ENCODE measurements at regions not wholly inside any gene's neighbourhood (a gene's known extent, or its start where the extent isn't known, plus 50 kb on each side); places are given as distances from the start of the nearest gene placed in this dataset.

GRCh38 chr7:153934629-153935028 is 117.6 kb upstream of the DPP6 start:
- no peak overlapping the region for H3K27ac ChIP-seq (ENCODE audit: low read length)
- ATAC-seq, result no peak
- no peaks in the 10 kb centered on the region for H3K36me3 ChIP-seq (ENCODE audit: control insufficient read depth, insufficient read depth, low read length)
- no peaks in the 10 kb centered on the region for H3K4me1 ChIP-seq (ENCODE audit: control insufficient read depth, insufficient read depth, low read length)
- DNase-seq (ENCODE audit: low read depth, low spot score), result no peak
- no TSS peak for BruUV-seq (replicated peaks)
- no peaks in the 10 kb centered on the region for H3K27me3 ChIP-seq (ENCODE audit: control insufficient read depth, insufficient read depth, low read length)
- in situ Hi-C loops (cut with HindIII; ENCODE audit: low pct_unique_long_range_greater_than_20kb, low sequenced_read_pairs), result no loop called here
- no peaks in the 10 kb centered on the region for H3K9me3 ChIP-seq (ENCODE audit: control insufficient read depth, insufficient read depth, low read depth, low read length)
- intact Hi-C loops (cut with micrococcal nuclease; ENCODE audit: unreplicated experiment), result no loop called here
- no peak overlapping the region for H3K4me3 ChIP-seq (ENCODE audit: low read depth in 2 of 2, low read length in 2 of 2)
- ChIA-PET CTCF (no interaction called here), POLR2A (no interaction called here)
- TF ChIP-seq, protein P1, sequence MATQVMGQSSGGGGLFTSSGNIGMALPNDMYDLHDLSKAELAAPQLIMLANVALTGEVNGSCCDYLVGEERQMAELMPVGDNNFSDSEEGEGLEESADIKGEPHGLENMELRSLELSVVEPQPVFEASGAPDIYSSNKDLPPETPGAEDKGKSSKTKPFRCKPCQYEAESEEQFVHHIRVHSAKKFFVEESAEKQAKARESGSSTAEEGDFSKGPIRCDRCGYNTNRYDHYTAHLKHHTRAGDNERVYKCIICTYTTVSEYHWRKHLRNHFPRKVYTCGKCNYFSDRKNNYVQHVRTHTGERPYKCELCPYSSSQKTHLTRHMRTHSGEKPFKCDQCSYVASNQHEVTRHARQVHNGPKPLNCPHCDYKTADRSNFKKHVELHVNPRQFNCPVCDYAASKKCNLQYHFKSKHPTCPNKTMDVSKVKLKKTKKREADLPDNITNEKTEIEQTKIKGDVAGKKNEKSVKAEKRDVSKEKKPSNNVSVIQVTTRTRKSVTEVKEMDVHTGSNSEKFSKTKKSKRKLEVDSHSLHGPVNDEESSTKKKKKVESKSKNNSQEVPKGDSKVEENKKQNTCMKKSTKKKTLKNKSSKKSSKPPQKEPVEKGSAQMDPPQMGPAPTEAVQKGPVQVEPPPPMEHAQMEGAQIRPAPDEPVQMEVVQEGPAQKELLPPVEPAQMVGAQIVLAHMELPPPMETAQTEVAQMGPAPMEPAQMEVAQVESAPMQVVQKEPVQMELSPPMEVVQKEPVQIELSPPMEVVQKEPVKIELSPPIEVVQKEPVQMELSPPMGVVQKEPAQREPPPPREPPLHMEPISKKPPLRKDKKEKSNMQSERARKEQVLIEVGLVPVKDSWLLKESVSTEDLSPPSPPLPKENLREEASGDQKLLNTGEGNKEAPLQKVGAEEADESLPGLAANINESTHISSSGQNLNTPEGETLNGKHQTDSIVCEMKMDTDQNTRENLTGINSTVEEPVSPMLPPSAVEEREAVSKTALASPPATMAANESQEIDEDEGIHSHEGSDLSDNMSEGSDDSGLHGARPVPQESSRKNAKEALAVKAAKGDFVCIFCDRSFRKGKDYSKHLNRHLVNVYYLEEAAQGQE (IDR thresholded peaks at IDR 0.05; ENCODE audit: insufficient read depth in 1 of 2, low read depth in 2 of 2, low read length in 1 of 2), result no peak
- TF ChIP-seq SIN3A (IDR thresholded peaks at IDR 0.05; ENCODE audit: borderline replicate concordance, insufficient read depth, low read depth, low read length), result no peak
- no peak for TF ChIP-seq TCF7L2 (IDR thresholded peaks at IDR 0.05; ENCODE audit: low read depth, low read length)
- TF ChIP-seq POLR2AphosphoS5 (IDR thresholded peaks at IDR 0.05; ENCODE audit: low read depth, low read length), result no peak
- TF ChIP-seq CTCF (IDR thresholded peaks at IDR 0.05), result no peak

GRCh38 chr7:153935095-153935494 is 117.1 kb upstream of the DPP6 start:
- no TSS peak for BruUV-seq (replicated peaks)
- ATAC-seq (no peak), DNase-seq (ENCODE audit: low read depth, low spot score) (no peak)
- Histone ChIP-seq H3K27me3 (ENCODE audit: control insufficient read depth, insufficient read depth, low read length) (no peaks in the 10 kb centered on the region), H3K27ac (ENCODE audit: low read length) (no peak overlapping the region), H3K9me3 (ENCODE audit: control insufficient read depth, insufficient read depth, low read depth, low read length) (no peaks in the 10 kb centered on the region), H3K4me1 (ENCODE audit: control insufficient read depth, insufficient read depth, low read length) (no peaks in the 10 kb centered on the region), H3K36me3 (ENCODE audit: control insufficient read depth, insufficient read depth, low read length) (no peaks in the 10 kb centered on the region), H3K4me3 (ENCODE audit: low read depth in 2 of 2, low read length in 2 of 2) (no peak overlapping the region)
- intact Hi-C loops (cut with micrococcal nuclease; ENCODE audit: unreplicated experiment), result no loop called here
- ChIA-PET POLR2A (no interaction called here), CTCF (no interaction called here)
- in situ Hi-C loops (cut with HindIII; ENCODE audit: low pct_unique_long_range_greater_than_20kb, low sequenced_read_pairs), result no loop called here
- no peak for TF ChIP-seq POLR2AphosphoS5 (IDR thresholded peaks at IDR 0.05; ENCODE audit: low read depth, low read length)
- no peak for TF ChIP-seq CTCF (IDR thresholded peaks at IDR 0.05)

DNA sequence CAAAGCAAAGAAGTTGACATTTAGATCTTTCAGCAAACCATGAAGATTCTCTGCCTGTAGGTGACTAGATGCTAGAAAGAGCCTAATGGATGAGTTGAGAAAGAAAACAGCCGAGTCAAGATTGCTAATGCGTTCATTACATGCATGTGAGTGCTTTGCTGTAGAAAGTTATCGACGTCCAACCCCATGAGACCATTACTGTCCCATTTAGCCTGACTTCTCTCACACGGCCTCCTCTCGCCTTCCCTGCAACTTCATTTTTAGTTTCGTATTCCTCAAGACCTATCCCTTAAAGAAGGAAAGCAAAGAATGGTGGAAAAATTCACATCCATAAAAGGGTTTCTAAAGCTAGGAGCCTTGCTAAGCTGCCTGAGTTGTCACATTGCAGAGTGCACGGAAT is 113.7 kb upstream of the DPP6 start:
- Histone ChIP-seq H3K36me3 (ENCODE audit: control insufficient read depth, insufficient read depth, low read length) (no peaks in the 10 kb centered on the region), H3K27ac (ENCODE audit: low read length) (no peak overlapping the region), H3K4me1 (ENCODE audit: control insufficient read depth, insufficient read depth, low read length) (no peaks in the 10 kb centered on the region), H3K27me3 (ENCODE audit: control insufficient read depth, insufficient read depth, low read length) (no peaks in the 10 kb centered on the region), H3K4me3 (ENCODE audit: low read depth in 2 of 2, low read length in 2 of 2) (no peak overlapping the region), H3K9me3 (ENCODE audit: control insufficient read depth, insufficient read depth, low read depth, low read length) (no peaks in the 10 kb centered on the region)
- no peak for DNase-seq (ENCODE audit: low read depth, low spot score)
- in situ Hi-C loops (cut with HindIII; ENCODE audit: low pct_unique_long_range_greater_than_20kb, low sequenced_read_pairs) (no loop called here), intact Hi-C loops (cut with micrococcal nuclease; ENCODE audit: unreplicated experiment) (no loop called here)
- no TSS peak for BruUV-seq (replicated peaks)
- TF ChIP-seq SIN3A (IDR thresholded peaks at IDR 0.05; ENCODE audit: borderline replicate concordance, insufficient read depth, low read depth, low read length) (no peak), POLR2AphosphoS5 (IDR thresholded peaks at IDR 0.05; ENCODE audit: low read depth, low read length) (no peak), TCF7L2 (IDR thresholded peaks at IDR 0.05; ENCODE audit: low read depth, low read length) (no peak), CTCF (IDR thresholded peaks at IDR 0.05) (no peak)
- TF ChIP-seq, protein P1 (IDR thresholded peaks at IDR 0.05; ENCODE audit: insufficient read depth in 1 of 2, low read depth in 2 of 2, low read length in 1 of 2), result no peak
- POLR2A ChIA-PET, result no interaction called here
- ATAC-seq, result no peak
- CTCF ChIA-PET, result no interaction called here
